Esophagus muscularis mucosa (tissue), 3 donors: ENCODE measurements at regions not wholly inside any gene's neighbourhood (a gene's known extent, or its start where the extent isn't known, plus 50 kb on each side); places are given as distances from the start of the nearest gene placed in this dataset.

Experiments used
- POLR2A ChIP-seq: fragments of 450-650 bp; IDR thresholded peaks from one replicate; pipeline ENCODE4 v1.6.1; 2017; ENCODE audit warnings: antibody characterized with exemption, moderate library complexity, mild to moderate bottlenecking, low read depth
- POLR2AphosphoS5 ChIP-seq, 2 donors: sonication (generic); formaldehyde crosslinking; IDR thresholded peaks; one replicate each; pipeline ENCODE4 v1.6.1; 2017; ENCODE audit warnings: antibody characterized with exemption in 2 of 2
- TF ChIP-seq, protein P1 (sequence below), 3 experiments: fragments of 200-600 bp in 2 of 3; fragments of 450-650 bp in 1 of 3; sonication (generic) in 2 of 3; IDR thresholded peaks; one replicate each; pipeline ENCODE4 v1.5.1; 2017 to 2019; ENCODE audit warnings: antibody characterized with exemption in 3 of 3, mild to moderate bottlenecking in 2 of 3, moderate library complexity in 1 of 3

DNA sequence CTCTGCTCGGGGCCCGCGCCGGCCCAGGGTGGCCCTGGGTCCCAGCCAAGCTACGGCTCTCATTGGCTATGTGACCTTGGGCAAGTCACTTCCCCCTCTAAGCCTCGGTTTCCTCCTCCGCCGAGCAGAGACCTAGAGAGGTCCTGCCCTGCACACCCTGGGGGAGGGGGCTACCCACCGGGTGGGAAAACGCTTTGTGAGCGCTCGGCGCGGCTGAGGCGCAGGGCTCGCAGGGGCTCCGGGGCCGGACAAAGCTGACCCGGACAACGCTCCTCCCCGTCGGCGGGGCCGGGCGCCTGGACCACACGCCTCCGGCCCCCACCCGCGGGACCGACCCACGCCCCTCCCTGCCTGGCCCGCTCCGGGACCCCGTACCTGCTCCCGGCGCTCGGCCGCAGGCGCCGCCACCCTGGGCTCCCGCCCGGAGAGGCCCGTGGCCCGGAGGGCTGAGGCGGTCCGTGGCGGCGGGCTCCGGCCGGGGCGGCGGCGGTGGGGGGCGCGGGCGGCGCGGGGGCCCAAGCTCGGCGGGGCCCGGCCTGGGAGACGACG is 85.7 kb upstream of the MELK start:
- TF ChIP-seq POLR2AphosphoS5 (IDR thresholded peaks at IDR 0.05) (no peak), POLR2A (no peak)
- TF ChIP-seq, protein P1, sequence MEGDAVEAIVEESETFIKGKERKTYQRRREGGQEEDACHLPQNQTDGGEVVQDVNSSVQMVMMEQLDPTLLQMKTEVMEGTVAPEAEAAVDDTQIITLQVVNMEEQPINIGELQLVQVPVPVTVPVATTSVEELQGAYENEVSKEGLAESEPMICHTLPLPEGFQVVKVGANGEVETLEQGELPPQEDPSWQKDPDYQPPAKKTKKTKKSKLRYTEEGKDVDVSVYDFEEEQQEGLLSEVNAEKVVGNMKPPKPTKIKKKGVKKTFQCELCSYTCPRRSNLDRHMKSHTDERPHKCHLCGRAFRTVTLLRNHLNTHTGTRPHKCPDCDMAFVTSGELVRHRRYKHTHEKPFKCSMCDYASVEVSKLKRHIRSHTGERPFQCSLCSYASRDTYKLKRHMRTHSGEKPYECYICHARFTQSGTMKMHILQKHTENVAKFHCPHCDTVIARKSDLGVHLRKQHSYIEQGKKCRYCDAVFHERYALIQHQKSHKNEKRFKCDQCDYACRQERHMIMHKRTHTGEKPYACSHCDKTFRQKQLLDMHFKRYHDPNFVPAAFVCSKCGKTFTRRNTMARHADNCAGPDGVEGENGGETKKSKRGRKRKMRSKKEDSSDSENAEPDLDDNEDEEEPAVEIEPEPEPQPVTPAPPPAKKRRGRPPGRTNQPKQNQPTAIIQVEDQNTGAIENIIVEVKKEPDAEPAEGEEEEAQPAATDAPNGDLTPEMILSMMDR (IDR thresholded peaks at IDR 0.05): no peak
